GM23248 (cell line): ENCODE measurements at regions not wholly inside any gene's neighbourhood (a gene's known extent, or its start where the extent isn't known, plus 50 kb on each side); places are given as distances from the start of the nearest gene placed in this dataset.

Experiments
- EZH2 ChIP-seq: fragments of 200-600 bp; sonication (generic); IDR thresholded peaks from 2 replicates; pipeline ENCODE4 v1.6.1; 2018; ENCODE audit warnings: antibody characterized with exemption, mild to moderate bottlenecking; ENCODE audit not compliant: insufficient read depth, poor library complexity, severe bottlenecking
- EZH2phosphoT487 ChIP-seq: fragments of 200-600 bp; sonication (generic); IDR thresholded peaks from 2 replicates; pipeline ENCODE4 v1.6.1; 2018; ENCODE audit warnings: antibody characterized with exemption, moderate library complexity, mild to moderate bottlenecking, low read depth; ENCODE audit not compliant: insufficient read depth

DNA sequence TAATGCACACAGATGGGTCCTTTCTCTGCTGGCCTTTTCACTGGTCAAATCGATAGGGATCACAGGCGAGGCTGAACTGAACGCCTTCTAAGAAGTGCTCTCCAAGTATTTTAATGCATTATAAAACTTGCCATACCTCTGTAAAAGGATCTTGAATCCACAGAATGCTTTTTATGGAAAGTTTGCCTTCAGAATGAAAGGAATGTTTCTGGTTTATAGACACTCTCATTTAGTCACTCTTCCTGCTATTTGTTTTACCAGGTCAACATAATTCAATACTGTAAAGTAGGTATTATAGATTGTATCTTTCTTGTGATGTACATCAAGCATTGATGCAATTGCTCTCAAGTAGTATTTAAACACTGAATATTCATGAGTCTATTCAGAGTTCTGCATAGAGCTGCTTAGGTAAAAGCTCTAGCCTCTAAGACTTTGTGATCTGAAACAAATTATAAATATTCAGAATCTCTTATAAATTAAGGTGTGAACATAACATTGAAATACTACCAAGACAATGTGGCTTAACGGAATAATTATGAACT, 308.4 kb downstream of the ISL1 start:
- TF ChIP-seq EZH2 (no peak), EZH2phosphoT487 (no peak)
